ENCODE measurements at regions not wholly inside any gene's neighbourhood (a gene's known extent, or its start where the extent isn't known, plus 50 kb on each side); places are given as distances from the start of the nearest gene placed in this dataset.

DNA sequence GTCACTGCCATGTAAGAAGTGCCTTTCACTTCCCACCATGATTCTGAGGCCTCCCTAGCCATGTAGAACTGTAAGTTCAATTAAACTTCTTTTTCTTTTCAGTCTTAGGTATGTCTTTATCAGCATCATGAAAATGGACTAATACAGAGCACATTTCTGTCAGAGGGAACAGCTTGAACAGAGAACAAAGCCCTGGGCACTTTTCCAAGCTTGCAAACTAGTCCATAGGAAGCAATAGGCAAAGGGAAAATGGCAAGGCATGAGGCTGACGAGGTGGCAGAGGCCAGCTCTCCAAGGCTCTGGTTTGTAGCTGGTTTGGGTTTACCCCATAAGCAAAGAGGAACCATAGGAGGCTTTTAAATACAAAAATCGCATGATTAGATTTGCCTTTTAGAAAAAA lies 185.1 kb upstream of the HDDC2 start:
- Histone ChIP-seq H3K4me2 (no peak overlapping the region), H3K27me3 (ENCODE audit: insufficient read depth, low read depth) (no peaks in the 10 kb centered on the region), H3K27ac (no peak overlapping the region), H3K4me3 (IDR thresholded peaks at IDR 0.05; ENCODE audit: insufficient read depth, low read depth, low read length) (no peak overlapping the region), H2AFZ (ENCODE audit: low read depth) (no peak overlapping the region), H4K20me1 (ENCODE audit: insufficient read depth) (no peaks in the 10 kb centered on the region), H3K9ac (no peak overlapping the region), H3K4me1 (ENCODE audit: low read depth, poor library complexity, severe bottlenecking) (no peaks in the 10 kb centered on the region), H3K36me3 (ENCODE audit: insufficient read depth) (no peaks in the 10 kb centered on the region), H3K79me2 (ENCODE audit: insufficient read depth, low read depth) (no peaks in the 10 kb centered on the region)
- TF ChIP-seq, protein P1, sequence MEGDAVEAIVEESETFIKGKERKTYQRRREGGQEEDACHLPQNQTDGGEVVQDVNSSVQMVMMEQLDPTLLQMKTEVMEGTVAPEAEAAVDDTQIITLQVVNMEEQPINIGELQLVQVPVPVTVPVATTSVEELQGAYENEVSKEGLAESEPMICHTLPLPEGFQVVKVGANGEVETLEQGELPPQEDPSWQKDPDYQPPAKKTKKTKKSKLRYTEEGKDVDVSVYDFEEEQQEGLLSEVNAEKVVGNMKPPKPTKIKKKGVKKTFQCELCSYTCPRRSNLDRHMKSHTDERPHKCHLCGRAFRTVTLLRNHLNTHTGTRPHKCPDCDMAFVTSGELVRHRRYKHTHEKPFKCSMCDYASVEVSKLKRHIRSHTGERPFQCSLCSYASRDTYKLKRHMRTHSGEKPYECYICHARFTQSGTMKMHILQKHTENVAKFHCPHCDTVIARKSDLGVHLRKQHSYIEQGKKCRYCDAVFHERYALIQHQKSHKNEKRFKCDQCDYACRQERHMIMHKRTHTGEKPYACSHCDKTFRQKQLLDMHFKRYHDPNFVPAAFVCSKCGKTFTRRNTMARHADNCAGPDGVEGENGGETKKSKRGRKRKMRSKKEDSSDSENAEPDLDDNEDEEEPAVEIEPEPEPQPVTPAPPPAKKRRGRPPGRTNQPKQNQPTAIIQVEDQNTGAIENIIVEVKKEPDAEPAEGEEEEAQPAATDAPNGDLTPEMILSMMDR (conservative IDR thresholded peaks at IDR 0.05; ENCODE audit: low read depth, low read length), result no peak

DNA sequence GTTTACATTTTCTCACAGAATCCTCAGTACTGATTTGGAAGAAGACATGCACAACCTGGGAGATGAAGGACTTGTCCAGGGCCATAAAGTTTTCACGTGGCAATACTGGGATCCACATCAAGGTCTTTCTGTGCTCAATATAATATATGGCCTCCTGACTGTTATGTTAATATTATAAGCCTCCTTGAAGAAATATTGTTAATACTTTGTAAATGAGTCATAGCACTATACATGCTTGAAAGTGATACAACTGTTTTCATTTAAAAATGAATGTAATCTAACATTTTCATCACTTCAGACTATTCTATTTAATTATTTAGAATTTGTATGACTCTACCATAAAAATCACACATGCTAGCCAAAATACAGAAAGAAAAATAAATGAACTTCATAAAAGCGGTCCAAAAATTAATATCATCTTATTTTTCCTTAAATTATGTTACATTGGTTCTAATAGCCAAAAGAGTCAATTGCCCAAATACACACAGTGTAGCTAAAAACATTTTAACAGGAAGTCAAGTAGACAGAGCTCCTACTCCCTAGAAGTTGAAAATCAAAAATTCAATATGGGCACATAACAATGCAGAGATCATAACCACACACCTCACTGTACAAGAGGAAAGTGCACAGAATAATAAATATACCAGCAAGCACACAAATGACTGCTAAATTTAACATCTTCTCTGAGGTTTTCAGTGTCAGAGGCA lies 188.0 kb upstream of the HDDC2 start:
- Histone ChIP-seq H2AFZ (ENCODE audit: low read depth) (no peak overlapping the region), H3K27ac (no peak overlapping the region), H3K9ac (no peak overlapping the region), H3K4me2 (no peak overlapping the region), H3K4me1 (ENCODE audit: low read depth, poor library complexity, severe bottlenecking) (no peaks in the 10 kb centered on the region), H3K27me3 (ENCODE audit: insufficient read depth, low read depth) (no peaks in the 10 kb centered on the region), H3K36me3 (ENCODE audit: insufficient read depth) (no peaks in the 10 kb centered on the region), H4K20me1 (ENCODE audit: insufficient read depth) (no peaks in the 10 kb centered on the region), H3K4me3 (IDR thresholded peaks at IDR 0.05; ENCODE audit: insufficient read depth, low read depth, low read length) (no peak overlapping the region), H3K79me2 (ENCODE audit: insufficient read depth, low read depth) (no peaks in the 10 kb centered on the region)
- TF ChIP-seq, protein P1 (conservative IDR thresholded peaks at IDR 0.05; ENCODE audit: low read depth, low read length), result no peak

DNA sequence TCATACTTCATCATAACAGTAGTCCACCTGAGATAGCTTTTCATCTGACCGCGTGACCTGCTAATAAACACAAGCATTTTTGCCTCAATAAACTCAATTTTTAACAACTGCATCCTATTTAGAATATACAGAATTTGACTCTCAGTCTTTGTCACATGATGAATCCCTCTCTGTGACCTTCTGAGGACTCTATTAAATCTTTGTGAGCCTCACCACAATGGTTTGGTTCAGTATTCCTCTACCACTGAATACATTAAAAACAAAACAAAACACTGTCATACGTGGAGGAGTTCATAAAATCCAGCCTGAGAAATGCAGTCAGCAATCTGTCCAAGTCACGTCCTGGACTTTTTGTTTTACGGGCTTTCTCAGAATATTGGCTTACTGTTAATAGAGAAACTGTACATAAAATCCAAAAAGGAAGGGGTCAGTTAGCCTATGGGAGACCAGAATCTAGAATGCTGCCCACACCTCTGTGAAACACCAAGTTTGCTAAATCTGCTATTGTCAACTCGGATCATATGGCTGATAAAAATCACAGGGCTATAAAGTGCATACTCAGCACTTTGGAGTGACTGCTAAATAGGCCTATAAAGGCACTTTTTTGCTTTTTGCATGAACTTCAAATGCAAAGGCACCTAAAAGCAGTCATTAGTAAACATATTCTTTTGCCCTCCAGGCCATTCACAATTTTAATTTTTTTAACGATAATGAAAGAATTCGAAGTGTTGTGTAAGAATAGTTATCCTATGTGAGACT lies 190.3 kb upstream of the HDDC2 start:
- TF ChIP-seq, protein P1 (conservative IDR thresholded peaks at IDR 0.05; ENCODE audit: low read depth, low read length), result no peak
- Histone ChIP-seq H3K9ac (no peak overlapping the region), H3K79me2 (ENCODE audit: insufficient read depth, low read depth) (no peaks in the 10 kb centered on the region), H3K4me1 (ENCODE audit: low read depth, poor library complexity, severe bottlenecking) (no peaks in the 10 kb centered on the region), H3K27ac (no peak overlapping the region), H3K36me3 (ENCODE audit: insufficient read depth) (no peaks in the 10 kb centered on the region), H3K4me3 (IDR thresholded peaks at IDR 0.05; ENCODE audit: insufficient read depth, low read depth, low read length) (no peak overlapping the region), H4K20me1 (ENCODE audit: insufficient read depth) (no peaks in the 10 kb centered on the region), H3K27me3 (ENCODE audit: insufficient read depth, low read depth) (no peaks in the 10 kb centered on the region), H2AFZ (ENCODE audit: low read depth) (no peak overlapping the region), H3K4me2 (no peak overlapping the region)

DNA sequence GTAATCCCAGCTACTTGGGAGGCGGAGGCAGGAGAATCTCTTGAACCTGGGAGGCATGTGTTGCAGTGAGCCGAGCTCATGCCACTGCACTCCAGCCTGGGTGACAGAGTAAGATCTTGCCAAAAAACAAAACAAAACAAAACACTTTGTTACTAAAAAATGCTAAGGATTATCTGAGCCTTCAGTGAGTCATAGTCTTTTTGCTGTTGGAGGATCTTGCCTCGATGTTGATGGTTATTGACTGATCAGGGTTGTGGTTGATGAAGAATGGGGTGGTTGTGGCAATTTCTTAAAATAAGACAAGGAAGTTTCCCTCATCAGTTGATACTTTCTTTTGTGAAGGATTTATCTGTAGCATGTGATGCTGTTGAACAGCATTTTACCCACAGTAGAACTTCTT lies 196.8 kb upstream of the HDDC2 start:
- no peak overlapping the region for H3K4me3 ChIP-seq (IDR thresholded peaks at IDR 0.05; ENCODE audit: insufficient read depth, low read depth, low read length)
- TF ChIP-seq, protein P1 (conservative IDR thresholded peaks at IDR 0.05; ENCODE audit: low read depth, low read length), result no peak

More for the DNA sequence above, 196.8 kb upstream of the HDDC2 start:
- no peak overlapping the region for H3K27ac ChIP-seq
- no peaks in the 10 kb centered on the region for H3K27me3 ChIP-seq (ENCODE audit: insufficient read depth, low read depth)
- H3K9ac ChIP-seq, result no peak overlapping the region
- no peaks in the 10 kb centered on the region for H3K4me1 ChIP-seq (ENCODE audit: low read depth, poor library complexity, severe bottlenecking)
- no peaks in the 10 kb centered on the region for H3K36me3 ChIP-seq (ENCODE audit: insufficient read depth)
- H3K79me2 ChIP-seq (ENCODE audit: insufficient read depth, low read depth), result no peaks in the 10 kb centered on the region
- no peaks in the 10 kb centered on the region for H4K20me1 ChIP-seq (ENCODE audit: insufficient read depth)
- H2AFZ ChIP-seq (ENCODE audit: low read depth), result no peak overlapping the region
- no peak overlapping the region for H3K4me2 ChIP-seq

Data from KMS-11 (cell line).